ENCODE measurements at regions not wholly inside any gene's neighbourhood (a gene's known extent, or its start where the extent isn't known, plus 50 kb on each side); places are given as distances from the start of the nearest gene placed in this dataset.
"Not testable (repeated sequence)": the region's sequence is repeated elsewhere in the genome, so short reads cannot be mapped to it uniquely, and the experiment has no call there.

DNA sequence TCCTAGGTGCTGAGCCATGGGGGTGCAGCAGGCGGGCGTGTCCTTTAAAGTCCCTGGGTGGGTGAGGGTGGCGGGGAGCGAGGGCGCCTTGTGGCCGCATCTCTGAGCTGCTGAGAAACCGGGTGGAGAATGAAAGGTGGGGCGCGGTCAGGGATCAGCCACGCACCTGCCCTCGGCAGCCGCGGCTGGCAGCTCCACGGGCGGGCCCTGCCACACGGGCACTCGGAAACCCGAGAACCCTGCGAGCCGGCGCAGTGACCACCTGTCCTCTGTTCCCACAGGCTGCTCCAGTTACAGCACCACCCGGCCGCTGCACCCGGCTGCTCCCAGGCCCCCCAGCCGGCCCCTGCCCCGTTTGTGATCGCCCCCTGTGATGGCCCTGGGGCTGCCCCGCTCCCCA is 4400.5 kb upstream of the TPTE start:
- not testable (repeated sequence) for H3K4me1 ChIP-seq; H3K4me3 ChIP-seq; H3K27ac ChIP-seq; H3K9ac ChIP-seq; H3K36me3 ChIP-seq; H4K20me1 ChIP-seq; H3K27me3 ChIP-seq; H3K4me2 ChIP-seq; H3K9me3 ChIP-seq (replicated peaks in 1 of 11)

DNA sequence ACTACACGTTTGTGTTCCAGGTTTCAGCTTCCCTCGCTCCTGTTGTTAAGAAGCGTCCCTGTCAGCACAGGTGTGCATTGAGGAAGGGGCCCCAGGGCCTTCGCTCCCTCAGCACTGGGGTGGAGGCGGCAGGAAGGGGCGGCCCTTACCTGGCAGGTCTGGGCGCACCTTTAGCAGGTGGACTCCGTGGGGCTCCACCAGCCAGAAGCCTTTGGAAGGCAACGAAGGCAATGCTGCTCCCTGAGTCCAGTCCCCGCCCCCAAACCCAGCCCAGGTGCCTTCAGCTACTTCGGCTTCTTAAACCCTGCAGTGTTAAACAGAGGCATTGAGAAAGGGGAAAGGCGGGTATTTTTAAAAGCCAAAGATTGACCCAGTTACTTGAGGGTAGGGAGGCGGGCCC is 4398.8 kb upstream of the TPTE start:
- H3K27me3 ChIP-seq; H3K36me3 ChIP-seq; H3K4me1 ChIP-seq; H3K9ac ChIP-seq; H3K4me2 ChIP-seq; H3K9me3 ChIP-seq (replicated peaks in 1 of 11); H4K20me1 ChIP-seq; H3K4me3 ChIP-seq; H3K27ac ChIP-seq: not testable (repeated sequence)

DNA sequence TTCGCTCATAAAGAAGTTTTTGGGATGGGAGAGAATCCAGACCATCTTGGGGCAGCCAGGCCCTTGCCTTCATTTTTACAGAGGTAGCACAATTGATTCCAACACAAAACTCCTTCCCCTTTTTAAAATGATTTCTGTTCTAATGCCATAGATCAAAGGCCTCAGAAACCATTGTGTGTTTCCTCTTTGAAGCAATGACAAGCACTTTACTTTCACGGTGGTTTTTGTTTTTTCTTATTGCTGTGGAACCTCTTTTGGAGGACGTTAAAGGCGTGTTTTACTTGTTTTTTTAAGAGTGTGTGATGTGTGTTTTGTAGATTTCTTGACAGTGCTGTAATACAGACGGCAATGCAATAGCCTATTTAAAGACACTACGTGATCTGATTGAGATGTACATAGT is 4398.2 kb upstream of the TPTE start:
- H3K4me2 ChIP-seq; H3K9me3 ChIP-seq (replicated peaks in 1 of 11); H3K27me3 ChIP-seq; H4K20me1 ChIP-seq; H3K27ac ChIP-seq; H3K4me1 ChIP-seq; H3K36me3 ChIP-seq; H3K4me3 ChIP-seq; H3K9ac ChIP-seq: not testable (repeated sequence)

DNA sequence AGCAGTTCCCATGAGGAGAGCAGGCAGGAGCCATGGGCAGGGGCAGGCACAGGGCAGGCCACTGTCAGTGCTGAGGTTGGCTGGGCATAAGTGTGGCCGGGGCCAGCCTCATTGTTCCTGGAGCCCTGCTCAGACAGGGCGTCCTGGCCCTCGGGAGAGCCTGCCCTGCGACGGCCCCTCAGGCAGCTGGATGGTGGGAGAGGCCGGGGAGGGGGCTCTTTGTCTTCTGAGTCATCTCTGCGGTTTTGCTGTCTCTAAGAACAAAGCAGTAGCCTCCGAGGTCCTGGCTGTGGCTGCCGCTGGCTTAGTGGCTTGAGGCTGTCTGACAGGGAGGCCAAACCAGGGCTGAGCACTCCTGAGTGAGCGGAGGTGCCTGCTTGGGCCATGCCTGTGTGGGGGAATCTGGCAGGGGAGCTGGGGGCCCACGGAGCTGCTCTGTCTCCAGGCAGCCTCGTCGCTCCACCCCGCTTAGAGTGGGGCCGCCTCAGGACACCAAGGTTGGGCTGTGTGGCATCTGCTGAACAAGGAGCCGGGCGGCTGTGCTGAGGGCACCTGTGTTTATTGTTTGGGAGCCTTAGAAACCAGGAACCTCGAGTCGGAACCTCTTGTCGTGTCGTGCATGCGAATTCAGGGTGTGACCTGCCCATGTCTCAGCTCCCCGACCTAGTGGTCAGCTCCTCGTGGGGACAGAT is 4395.7 kb upstream of the TPTE start:
- not testable (repeated sequence) for H3K4me3 ChIP-seq; H3K36me3 ChIP-seq; H3K27ac ChIP-seq; H3K4me2 ChIP-seq; H3K9me3 ChIP-seq (replicated peaks in 1 of 11); H3K27me3 ChIP-seq; H3K4me1 ChIP-seq; H3K9ac ChIP-seq; H4K20me1 ChIP-seq

DNA sequence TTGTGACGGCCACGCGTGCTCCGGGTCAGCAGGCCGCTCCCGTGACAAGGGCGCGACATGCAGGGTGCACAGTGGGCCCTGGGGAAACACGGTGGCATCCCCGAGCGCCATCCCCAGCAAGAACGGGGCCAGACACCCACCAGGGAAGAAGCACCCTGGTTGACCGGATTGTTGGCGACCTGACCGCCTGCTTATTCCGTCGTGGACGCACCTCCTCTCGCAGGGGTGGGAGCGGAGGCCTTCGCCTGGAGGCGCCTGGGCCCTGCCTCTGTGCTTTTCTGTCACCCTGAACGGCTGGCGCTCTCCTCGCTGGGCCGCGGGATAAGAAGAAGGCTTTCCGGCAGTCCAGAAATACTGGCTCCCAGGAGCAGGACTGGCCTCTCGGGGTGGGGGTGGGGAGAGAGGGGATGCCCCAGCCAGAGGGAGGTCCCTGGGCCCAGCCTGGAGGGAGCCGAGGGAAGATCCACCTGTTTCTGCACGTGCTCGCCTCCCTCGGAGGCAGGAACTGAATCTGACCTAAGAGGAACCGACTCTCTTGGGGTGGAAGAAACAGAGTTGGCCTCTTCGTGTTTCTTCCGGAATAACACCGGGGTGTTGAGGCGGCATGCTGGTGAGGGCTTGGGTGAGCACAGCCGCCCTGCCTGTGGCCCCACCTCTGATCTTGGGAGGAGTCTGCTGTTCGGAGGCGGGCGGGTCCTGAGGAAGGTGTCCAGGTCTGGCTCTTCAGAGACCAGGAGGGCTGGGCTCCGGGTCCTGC is 4394.2 kb upstream of the TPTE start:
- not testable (repeated sequence) for H3K36me3 ChIP-seq; H4K20me1 ChIP-seq; H3K4me3 ChIP-seq; H3K9me3 ChIP-seq (replicated peaks in 1 of 11); H3K27ac ChIP-seq; H3K9ac ChIP-seq; H3K4me1 ChIP-seq; H3K27me3 ChIP-seq; H3K4me2 ChIP-seq

DNA sequence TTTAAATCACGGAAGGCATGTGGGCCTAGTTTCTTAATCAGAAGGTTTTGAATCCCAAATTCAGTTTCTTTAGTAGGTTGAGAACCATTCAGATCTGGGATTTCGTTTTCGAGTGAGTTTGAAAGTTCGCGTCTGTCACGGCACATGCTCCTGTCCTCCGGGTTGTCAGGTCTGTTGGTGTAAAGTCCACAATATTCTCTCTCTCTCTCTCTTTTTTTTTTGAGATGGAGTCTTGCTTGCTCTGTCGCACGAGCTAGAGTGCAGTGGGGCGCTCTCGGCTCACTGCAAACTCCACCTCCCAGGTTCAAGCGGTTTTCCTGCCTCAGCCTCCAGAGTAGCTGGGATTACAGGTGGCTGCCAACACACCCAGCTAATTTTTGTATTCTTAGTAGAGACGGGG is 4390.6 kb upstream of the TPTE start:
- not testable (repeated sequence) for H3K4me1 ChIP-seq; H3K9ac ChIP-seq; H3K4me3 ChIP-seq; H3K9me3 ChIP-seq (replicated peaks in 1 of 11); H3K4me2 ChIP-seq; H3K27me3 ChIP-seq; H3K27ac ChIP-seq; H3K36me3 ChIP-seq; H4K20me1 ChIP-seq

DNA sequence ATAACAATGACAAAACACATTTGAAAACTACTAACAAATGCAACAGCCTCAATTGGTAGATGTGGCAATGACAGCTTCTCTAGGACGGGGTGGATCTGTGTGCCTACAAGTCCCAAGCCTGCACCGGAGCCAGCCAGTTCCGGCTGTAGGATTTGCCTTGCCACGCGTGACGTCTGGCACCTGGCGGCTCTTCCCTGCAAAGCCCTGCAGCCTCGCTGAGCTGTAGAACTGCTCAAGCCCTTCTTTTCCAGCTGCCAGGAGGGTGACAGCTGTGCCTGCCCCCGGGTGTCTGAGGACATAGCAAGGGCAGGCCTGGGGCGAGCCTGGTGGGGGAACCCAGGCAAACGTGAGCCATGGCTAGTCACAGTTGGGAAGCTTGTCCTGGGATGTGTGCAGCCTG is 4388.0 kb upstream of the TPTE start:
- H3K4me3 ChIP-seq; H3K9ac ChIP-seq; H3K4me1 ChIP-seq; H3K27ac ChIP-seq; H3K27me3 ChIP-seq; H3K9me3 ChIP-seq (replicated peaks in 1 of 11); H4K20me1 ChIP-seq; H3K36me3 ChIP-seq; H3K4me2 ChIP-seq: not testable (repeated sequence)

DNA sequence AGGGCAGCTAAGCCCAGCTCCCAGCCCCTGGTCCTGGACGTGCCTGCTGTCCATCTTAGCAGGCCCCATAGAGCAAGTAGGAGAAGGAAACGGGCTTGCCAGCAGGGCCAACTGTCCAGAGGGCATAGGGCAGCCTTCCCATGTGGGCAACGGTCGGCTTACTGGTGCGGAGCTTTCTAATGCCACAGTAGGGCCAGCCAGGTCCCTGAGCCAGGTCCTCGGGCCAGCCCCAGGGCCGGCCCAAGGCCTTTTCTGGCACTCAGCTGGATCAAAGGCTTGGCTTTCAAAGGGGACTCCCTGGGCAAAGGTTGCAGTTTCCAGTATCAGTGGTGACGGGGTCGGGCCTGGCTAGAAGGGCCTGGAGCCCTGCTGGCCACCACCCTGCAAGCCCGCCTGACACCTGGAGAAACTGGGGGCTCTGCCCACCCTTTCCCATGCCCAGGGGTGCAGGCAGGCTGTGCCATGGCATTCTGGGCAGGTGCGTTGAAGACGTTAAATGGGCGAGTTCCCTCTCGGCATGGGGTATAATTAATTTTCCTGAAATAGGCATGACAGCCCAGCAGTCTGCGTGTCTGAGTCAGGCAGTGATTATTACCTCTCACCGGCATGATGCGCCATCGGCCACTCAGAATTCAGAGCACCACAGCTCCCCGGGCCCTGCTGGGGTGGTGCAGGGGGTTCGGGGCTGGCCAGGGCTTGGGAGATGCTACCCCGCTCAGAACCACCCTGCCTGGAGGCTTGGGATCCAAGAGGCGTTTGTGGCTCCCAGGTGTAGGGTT is 4387.3 kb upstream of the TPTE start:
- H4K20me1 ChIP-seq; H3K27ac ChIP-seq; H3K9me3 ChIP-seq (replicated peaks in 1 of 11); H3K27me3 ChIP-seq; H3K4me3 ChIP-seq; H3K4me1 ChIP-seq; H3K36me3 ChIP-seq; H3K4me2 ChIP-seq; H3K9ac ChIP-seq: not testable (repeated sequence)

DNA sequence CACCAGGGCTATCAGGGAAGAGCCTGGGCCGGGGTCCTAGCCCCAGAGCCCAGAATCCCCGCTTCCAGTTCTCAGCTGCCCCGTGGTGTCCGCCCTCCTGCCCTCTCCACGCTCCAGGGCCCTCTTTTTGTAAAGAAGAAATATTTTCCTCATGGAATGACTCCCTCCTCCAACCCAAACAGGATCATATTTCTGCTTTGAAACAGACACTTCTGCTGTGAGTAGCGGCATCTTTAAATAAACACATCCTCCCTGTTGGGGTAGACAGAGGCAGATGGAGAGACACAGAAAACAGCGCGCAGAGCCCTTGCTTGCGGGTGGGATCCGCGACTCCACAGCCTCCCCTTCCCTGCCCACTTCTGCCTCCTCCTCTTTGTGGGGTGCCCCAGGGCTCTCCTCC is 4384.7 kb upstream of the TPTE start:
- not testable (repeated sequence) for H3K27me3 ChIP-seq; H3K9ac ChIP-seq; H3K4me1 ChIP-seq; H3K36me3 ChIP-seq; H3K27ac ChIP-seq; H4K20me1 ChIP-seq; H3K4me3 ChIP-seq; H3K4me2 ChIP-seq; H3K9me3 ChIP-seq (replicated peaks in 1 of 11)

DNA sequence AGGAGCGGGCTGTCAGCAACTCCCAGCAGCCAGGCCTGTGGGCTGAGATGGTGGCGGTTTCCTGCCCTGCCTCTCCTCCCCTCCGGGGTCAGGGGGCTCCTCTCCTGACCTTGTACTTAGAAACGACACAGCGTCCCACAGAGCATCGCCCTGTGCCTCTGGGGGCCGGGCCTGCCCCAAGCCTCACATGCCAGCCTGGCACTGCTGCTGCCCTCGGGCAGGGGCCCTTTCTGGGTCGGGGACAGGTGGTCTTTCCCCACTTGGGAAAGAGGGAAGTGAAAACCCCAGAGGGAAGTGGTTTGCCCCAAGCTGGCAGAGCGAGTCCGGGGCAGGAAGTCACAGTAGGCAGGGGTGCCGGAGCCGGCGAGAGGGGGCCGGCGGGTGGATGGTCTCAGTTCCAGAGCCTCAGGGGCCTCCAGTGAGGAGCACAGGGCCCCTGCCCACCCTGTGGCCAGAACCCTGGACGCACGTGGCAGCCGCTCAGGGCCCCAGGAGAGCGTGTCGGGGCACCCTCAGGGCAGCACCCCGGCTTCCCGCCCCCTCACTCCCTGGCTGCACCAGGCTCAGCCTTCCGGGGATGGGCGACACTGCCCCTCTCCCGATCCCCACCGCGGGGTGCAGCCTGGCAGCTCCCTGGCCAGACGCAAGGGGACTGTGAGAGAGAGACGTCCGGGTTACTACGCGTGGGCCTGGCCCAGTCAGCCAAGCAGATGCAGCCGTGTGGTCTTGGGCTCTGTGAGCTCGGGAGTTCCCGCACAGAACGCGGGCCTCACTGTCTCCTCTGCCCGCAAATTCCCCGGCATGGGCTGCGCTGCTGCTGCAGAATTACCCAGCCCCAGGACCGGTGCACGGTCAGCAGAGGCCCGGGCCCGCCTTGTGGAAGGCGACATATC is 4382.9 kb upstream of the TPTE start:
- not testable (repeated sequence) for H3K9ac ChIP-seq; H3K9me3 ChIP-seq (replicated peaks in 1 of 11); H3K4me1 ChIP-seq; H3K27ac ChIP-seq; H3K36me3 ChIP-seq; H3K4me3 ChIP-seq; H4K20me1 ChIP-seq; H3K27me3 ChIP-seq; H3K4me2 ChIP-seq

DNA sequence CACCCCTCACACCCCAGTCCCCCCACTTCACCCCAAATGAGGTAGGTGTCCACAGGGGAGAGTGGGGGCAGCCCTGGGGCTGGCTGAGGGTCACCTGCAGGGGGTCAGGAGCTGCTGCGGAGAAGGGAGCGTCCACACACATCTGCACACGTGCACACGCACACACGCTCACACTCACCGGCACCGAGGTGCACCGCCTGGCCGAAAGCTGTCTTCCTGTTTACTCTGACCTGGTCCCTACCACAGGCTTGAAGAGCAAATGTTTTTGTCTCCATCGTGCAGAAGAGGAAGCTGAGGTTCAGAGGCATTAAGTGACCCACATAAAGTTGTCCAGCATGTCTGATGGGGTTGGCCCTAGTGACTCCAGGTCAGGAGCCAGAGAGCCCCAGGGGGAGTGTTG is 4382.1 kb upstream of the TPTE start:
- H3K4me3 ChIP-seq; H3K9ac ChIP-seq; H3K27me3 ChIP-seq; H3K27ac ChIP-seq; H3K4me1 ChIP-seq; H3K9me3 ChIP-seq (replicated peaks in 1 of 11); H4K20me1 ChIP-seq; H3K36me3 ChIP-seq; H3K4me2 ChIP-seq: not testable (repeated sequence)

DNA sequence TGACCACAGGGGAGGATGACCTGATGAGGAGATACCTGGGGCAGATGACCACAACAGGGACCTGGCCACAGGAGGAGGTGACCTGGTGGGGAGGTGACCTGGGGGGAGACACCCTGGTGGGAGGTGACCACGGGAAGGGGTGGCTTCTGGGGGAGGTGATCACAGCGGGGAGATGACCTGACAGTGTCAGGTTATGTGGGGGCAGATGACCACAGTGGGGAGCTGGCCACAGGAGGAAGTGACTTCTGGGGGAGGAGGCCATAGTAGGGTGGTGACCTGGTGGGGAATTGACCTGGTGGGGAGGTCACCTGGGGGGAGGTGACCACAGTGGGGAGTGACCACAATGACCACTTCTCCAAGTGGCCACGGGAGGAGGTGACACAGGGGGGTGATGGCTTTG is 4381.5 kb upstream of the TPTE start:
- not testable (repeated sequence) for H3K36me3 ChIP-seq; H3K4me3 ChIP-seq; H3K4me2 ChIP-seq; H3K27ac ChIP-seq; H3K27me3 ChIP-seq; H3K9me3 ChIP-seq (replicated peaks in 1 of 11); H3K4me1 ChIP-seq; H4K20me1 ChIP-seq; H3K9ac ChIP-seq

DNA sequence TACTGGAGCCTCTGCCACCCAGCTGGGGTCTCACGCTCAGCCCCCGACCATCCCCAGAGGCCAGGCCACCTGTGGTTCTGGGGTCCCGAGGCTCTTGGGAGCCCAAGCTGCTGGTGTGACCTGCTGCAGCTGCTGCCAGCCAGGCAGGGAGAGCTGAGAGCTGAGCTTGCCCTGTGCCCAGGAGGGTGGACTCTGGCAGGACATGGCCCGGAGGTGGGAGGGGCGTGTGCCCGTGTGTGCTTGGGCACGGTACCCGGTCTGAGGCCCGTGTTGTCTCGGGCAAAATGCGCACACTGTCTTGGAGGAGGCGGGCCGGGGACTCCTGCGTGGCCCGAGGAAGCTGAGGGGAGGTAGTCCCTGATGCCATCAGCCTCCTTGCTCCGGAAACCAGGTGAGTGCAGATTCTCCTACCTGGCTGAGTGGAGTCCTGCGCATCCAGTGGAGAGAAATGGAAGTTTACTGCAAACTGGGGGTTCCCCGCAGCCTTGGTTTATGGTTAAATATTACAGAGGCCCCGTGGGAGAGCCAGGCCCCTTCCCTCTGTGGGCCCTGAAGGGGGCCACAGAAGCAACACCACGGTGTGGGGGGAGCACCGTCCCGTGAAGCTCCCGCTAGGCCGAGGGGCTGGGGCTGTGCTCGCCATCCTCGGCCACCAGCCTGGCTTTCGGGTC is 4380.8 kb upstream of the TPTE start:
- not testable (repeated sequence) for H3K9me3 ChIP-seq (replicated peaks in 1 of 11); H3K27ac ChIP-seq; H3K9ac ChIP-seq; H3K27me3 ChIP-seq; H3K4me2 ChIP-seq; H3K4me1 ChIP-seq; H3K36me3 ChIP-seq; H4K20me1 ChIP-seq; H3K4me3 ChIP-seq
